ENCODE measurements at regions not wholly inside any gene's neighbourhood (a gene's known extent, or its start where the extent isn't known, plus 50 kb on each side); places are given as distances from the start of the nearest gene placed in this dataset.

GRCh38 chr1:163703794-163704193 is 382.0 kb downstream of the NUF2 start:
- ChIA-PET CTCF (no interaction called here), POLR2A (ENCODE audit: unreplicated experiment) (no interaction called here)
- Histone ChIP-seq H4K91ac (ENCODE audit: insufficient read depth, low read depth, low read length) (no peak overlapping the region), H3K14ac (replicated peaks; ENCODE audit: low read depth, low read length) (no peak overlapping the region), H3K9me1 (ENCODE audit: insufficient read depth, low read length) (no peaks in the 10 kb centered on the region), H3K27ac (ENCODE audit: insufficient read depth, low read length) (no peak overlapping the region), H3K23ac (ENCODE audit: low read depth, low read length) (no peak overlapping the region), H3K4ac (ENCODE audit: low read depth, low read length) (no peak overlapping the region), H4K5ac (ENCODE audit: low read depth, low read length) (no peak overlapping the region), H2BK20ac (ENCODE audit: low read depth, low read length) (no peak overlapping the region), H3K18ac (ENCODE audit: low read depth, low read length) (no peak overlapping the region), H2AK5ac (ENCODE audit: low read depth, low read length) (no peak overlapping the region), H3K4me3 (ENCODE audit: insufficient read depth, low read depth, low read length) (no peak overlapping the region), H3K4me2 (ENCODE audit: low read depth, low read length) (no peak overlapping the region), H3K4me1 (ENCODE audit: control insufficient read depth, insufficient read depth, low read length) (no peaks in the 10 kb centered on the region), H3K27me3 (ENCODE audit: control insufficient read depth, insufficient read depth, low read length) (no peaks in the 10 kb centered on the region), H3K79me1 (ENCODE audit: low read depth in 1 of 2, low read length in 2 of 2) (no peaks in the 10 kb centered on the region), H3K56ac (ENCODE audit: extremely low read depth, insufficient read depth, low read length) (no peak overlapping the region), H2AFZ (replicated peaks; ENCODE audit: low read length, poor library complexity) (no peak overlapping the region), H2AK9ac (replicated peaks; ENCODE audit: low read depth, low read length, poor library complexity) (no peak overlapping the region), H2BK5ac (ENCODE audit: low read depth, low read length, poor library complexity, severe bottlenecking) (no peak overlapping the region), H3K36me3 (ENCODE audit: control insufficient read depth, insufficient read depth, low read length) (no peaks in the 10 kb centered on the region), H3K9me3 (ENCODE audit: control insufficient read depth, insufficient read depth, low read length) (no peaks in the 10 kb centered on the region), H3K9ac (ENCODE audit: low read depth, low read length) (no peak overlapping the region), H4K8ac (ENCODE audit: low read depth in 2 of 2, low read length in 2 of 2) (no peak overlapping the region), H2BK15ac (ENCODE audit: low read depth, low read length) (no peak overlapping the region), H4K20me1 (ENCODE audit: insufficient read depth, low read length) (no peaks in the 10 kb centered on the region), H2BK120ac (ENCODE audit: low read depth, low read length) (no peak overlapping the region)
- no CpG with 5 or more reads among the region's 1 CpG for WGBS, 2 experiments (ENCODE audit: extremely low coverage in 2 of 2, insufficient read length in 1 of 2)
- in situ Hi-C loops (cut with MboI; ENCODE audit: low sequenced_read_pairs) (no loop called here), intact Hi-C loops (cut with micrococcal nuclease) (no loop called here), dilution Hi-C loops (cut with HindIII; ENCODE audit: low sequenced_read_pairs, unreplicated experiment) (no loop called here)
- no peak for ATAC-seq (ENCODE audit: low read depth)
- DNase-seq = no peak
- TF ChIP-seq BHLHE40 (IDR thresholded peaks at IDR 0.05; ENCODE audit: low read depth, low read length) (no peak), RFX5 (IDR thresholded peaks at IDR 0.05; ENCODE audit: low read depth, low read length) (no peak), CTCF (conservative IDR thresholded peaks at IDR 0.05; ENCODE audit: low read depth, low read length) (no peak), CHD1 (IDR thresholded peaks at IDR 0.05; ENCODE audit: low read depth, low read length) (no peak), CEBPB (IDR thresholded peaks at IDR 0.05; ENCODE audit: low read depth, low read length) (no peak), FOS (IDR thresholded peaks at IDR 0.05; ENCODE audit: low read depth, low read length) (no peak), MXI1 (IDR thresholded peaks at IDR 0.05; ENCODE audit: borderline replicate concordance, low read depth, low read length) (no peak), RAD21 (IDR thresholded peaks at IDR 0.05; ENCODE audit: low read length) (no peak), RCOR1 (IDR thresholded peaks at IDR 0.05; ENCODE audit: insufficient replicate concordance, low read length) (no peak), ELK1 (IDR thresholded peaks at IDR 0.05; ENCODE audit: borderline replicate concordance, low read depth, low read length) (no peak)
- BruUV-seq (replicated peaks) = no TSS peak

All from IMR-90 (cell line).